Amniotic epithelial cell (primary cell): ENCODE measurements at regions not wholly inside any gene's neighbourhood (a gene's known extent, or its start where the extent isn't known, plus 50 kb on each side); places are given as distances from the start of the nearest gene placed in this dataset.

Source experiments
- DNase-seq: peaks from one replicate; pipeline ENCODE4 v3.0.0-alpha.2; 2010; ENCODE audit warnings: low read depth

DNA sequence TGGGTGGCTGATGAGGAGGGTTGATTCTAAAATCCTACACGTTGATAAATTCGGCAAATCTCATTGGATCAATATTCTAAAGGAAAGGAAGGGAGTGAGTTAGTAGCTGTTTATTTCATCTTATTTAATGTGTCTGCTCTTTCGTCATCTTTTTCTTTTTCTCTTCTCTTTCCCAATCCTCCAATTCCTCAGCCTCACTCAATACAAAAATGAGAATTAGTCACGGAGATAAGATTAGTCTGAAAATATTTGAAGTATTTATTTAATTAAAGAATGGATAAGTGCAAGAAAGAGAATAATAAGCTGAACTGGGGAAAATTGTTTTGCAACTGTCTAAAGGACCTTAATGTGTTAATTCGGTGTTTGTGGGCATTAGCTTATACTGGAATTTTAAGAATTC lies 1095.1 kb downstream of the DTWD2 start:
- peak; percentile 65 for DNase-seq

DNA sequence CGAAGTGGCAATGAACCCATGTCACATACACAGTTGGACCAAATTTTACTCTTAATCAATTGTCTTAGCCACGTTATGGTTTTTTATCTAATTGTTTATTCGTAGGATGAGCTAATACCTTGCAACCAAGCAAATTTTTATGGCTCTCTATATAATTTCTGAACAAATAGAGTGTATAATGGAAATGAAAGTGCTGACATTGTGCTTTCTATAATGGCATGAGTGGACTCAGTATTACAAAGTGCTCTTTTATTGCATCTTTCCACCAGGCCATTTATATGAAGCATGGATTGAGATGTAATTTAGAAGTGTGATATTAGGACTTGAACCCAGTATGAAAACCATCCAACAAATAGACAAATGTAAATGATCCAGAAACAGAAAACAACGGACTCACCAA lies 1096.0 kb downstream of the DTWD2 start:
- no peak for DNase-seq

GRCh38 chr5:117889596-117889995 lies 1098.8 kb downstream of the DTWD2 start:
- peak; percentile 78 for DNase-seq

DNA sequence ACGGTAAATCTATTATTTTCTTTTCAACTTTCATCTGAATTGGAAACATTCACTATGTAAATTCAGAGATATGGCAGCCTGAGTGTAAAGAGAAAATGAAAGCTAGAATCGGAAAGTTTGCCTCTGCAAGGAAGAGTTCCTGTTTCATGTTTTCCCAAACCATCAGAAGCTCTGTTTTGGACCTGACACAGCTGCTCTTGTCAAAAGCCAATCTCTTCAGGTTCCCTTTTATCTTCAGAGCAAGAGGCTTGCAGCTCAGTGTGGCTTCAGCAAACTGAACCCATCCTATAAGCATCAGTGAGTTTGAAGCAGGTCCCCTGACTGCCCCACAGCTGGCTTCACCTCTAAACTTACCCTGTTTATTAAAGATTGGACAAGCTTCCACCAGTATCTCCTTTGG lies 1099.7 kb downstream of the DTWD2 start:
- DNase-seq: no peak

DNA sequence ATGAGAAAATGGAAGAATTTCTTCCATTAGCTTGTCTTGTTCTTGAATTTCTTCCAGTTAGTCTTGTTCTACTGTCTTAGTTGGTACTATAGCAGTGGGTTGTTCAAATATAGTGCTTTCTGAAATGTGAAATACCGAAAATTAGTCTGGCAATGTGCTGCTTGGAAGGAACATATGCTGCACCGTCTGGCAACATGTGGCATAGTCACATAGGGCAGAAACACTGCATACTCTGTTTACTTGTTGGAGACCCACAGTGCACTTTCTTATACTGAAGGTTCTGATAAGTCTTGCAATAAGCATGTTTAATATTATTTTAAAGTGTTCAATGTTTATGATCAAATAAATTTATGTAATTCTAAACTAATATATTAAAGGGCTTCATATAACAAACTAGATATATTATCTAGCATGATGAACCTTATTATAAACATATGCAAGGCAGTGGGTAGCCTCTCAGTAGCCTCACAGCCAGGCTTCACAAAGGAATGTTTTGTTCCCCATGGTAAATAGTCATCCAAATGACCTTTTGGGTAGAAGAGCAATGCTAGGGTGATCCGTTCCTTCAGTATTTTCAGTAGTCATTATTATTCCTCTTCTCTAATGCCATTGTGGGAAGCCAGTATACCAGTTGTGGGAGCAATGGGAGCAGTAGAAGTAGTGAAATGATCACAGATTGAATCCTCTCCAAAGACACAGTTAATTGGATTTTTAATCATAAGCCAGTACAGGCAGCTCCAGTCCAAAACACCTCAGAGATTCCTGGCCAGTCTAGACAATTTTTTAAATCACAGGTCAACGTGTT lies 1106.7 kb downstream of the DTWD2 start:
- DNase-seq: no peak

GRCh38 chr5:117880932-117881331 lies 1107.4 kb downstream of the DTWD2 start:
- no peak for DNase-seq

DNA sequence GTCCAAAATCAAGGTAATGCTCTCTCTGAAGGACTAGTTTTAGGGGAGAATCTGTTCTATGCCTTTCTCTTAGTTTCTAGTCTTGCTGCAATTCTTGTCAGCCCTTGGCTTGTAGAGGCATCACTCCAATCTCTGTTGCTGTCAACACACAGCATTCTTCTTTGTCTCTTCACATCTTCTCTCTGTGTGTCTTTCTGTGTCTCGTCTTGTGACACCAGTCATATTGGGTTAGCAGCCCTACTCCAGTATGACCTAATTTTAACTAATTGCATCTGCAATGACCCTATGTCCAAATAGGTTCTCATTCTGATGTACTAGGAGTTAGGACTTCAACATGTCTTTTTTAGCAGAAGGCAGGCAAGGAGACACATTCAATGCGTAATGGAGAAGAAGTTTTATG lies 1110.6 kb downstream of the DTWD2 start:
- no peak for DNase-seq

- DNase-seq: no peak
Observed at GRCh38 chr5:117872798-117873368, 1115.5 kb downstream of the DTWD2 start.

DNA sequence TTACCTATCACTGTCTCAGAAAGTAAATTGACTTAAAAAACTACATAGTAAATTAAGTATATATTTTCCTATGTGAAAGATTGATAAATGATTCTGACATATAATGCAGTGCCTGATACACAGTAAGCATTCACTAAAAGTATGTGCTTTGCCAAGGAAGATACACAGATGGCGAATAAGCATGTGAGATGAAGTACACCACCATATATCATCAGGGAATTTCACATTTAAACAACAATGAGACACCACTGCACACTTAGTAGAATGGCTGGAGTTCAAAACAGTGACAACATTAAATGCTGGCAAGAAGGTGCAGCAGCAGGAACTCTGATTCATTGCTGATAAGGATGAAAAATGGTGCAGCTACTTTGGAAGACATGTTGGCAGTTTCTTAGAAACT lies 1118.8 kb downstream of the DTWD2 start:
- DNase-seq: peak; percentile 37

- no peak for DNase-seq
Observed at GRCh38 chr5:117863586-117864296, 1124.6 kb downstream of the DTWD2 start.

DNA sequence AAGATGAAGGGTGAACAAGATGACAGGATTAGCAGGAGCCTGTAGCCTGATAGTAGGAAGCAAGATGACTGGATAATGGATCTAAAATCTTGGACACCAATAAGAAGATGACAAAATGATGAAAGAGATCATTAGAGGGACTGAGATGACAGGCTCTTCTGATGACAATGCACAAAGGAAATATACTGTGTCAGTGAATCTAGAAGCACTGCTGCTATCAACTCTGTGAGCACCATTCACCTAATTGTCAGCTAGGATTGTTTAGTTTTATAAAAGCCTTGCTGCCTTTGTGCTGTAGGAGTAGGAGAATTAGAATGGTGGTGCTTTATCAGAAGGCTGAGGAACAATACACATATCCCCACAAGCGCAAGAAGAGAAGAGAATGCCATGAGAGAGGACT lies 1127.8 kb downstream of the DTWD2 start:
- DNase-seq: no peak

DNA sequence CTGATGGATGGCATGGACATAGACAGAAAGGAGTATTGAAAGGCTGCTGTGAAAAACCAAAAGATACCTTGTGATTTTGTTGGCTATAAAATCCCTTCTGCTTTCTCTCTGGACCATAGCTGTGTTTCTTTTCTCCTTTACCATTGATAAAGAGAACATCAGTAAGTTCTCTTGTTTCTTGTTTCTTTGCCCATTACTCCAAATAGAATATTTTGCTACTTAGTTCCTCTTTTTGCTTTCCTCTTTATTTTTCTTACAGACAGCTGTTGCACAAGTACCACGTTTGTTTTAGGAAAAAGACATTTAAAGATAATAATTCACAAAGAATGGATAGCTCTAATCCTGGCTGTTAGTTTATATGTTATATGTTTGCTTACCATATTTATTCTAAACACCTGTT lies 1129.2 kb downstream of the DTWD2 start:
- no peak for DNase-seq

DNA sequence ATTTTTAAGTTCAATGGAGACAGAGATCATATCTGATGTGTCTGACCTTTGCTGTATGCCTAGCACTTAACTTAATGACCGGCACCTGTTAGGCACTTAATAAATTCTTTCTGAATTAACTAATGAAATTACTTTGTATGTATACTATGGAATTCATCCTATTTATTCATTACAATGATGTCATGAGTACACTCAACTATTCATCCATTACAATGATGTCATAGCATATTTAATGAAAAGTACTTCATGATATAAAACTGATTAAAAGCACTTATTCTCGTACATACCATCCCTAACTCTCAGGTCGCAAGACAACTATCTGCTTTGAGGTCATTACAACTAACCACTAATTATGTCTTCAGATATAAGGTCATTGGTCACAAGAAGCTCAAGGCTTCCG lies 1131.6 kb downstream of the DTWD2 start:
- no peak for DNase-seq

- no peak for DNase-seq
Observed at GRCh38 chr5:117837786-117838185, 1150.6 kb downstream of the DTWD2 start.

- no peak for DNase-seq
Observed at GRCh38 chr5:117833691-117834090, 1154.7 kb downstream of the DTWD2 start.

GRCh38 chr5:117829646-117830045 lies 1158.7 kb downstream of the DTWD2 start:
- DNase-seq: no peak

- no peak for DNase-seq
Observed at GRCh38 chr5:117813850-117814249, 1174.5 kb downstream of the DTWD2 start.

DNA sequence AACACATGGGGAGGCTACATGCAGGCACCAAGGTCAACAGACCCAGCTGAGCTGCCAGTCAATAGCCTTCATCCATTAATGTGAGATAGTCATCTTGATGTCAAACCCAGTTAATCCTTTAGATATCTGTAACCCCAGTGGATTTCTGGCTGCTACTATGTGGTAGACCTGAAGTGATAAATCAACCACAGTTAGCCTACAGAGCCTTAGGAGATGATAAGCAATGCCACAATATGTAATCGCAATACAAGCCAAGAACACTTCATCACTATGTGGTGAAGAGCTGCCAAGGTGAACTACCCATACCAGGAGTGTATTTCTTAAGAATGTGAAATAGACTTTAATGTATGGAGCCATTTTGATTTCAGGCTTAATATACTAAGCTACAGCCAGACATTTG lies 1175.5 kb downstream of the DTWD2 start:
- peak; percentile 98 for DNase-seq

DNA sequence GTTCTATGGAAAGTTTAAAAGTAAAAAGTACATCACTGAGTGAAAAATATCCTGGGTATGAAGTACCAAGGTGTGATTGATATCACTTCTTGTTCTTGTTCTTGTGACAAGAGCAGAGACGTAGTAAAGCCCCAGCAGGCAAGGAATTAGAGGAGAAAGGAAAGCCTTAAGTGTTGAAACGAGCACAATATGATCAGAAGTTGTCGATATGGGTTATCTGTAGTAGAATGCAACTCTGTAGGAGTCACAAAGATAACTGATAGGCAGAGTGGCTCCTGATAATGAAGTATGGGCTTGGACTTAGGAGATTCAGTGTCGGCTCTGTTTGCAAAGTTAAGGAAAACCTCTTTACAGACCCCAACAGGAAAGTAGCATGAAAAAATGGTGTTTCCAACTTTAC lies 1179.1 kb downstream of the DTWD2 start:
- no peak for DNase-seq

DNA sequence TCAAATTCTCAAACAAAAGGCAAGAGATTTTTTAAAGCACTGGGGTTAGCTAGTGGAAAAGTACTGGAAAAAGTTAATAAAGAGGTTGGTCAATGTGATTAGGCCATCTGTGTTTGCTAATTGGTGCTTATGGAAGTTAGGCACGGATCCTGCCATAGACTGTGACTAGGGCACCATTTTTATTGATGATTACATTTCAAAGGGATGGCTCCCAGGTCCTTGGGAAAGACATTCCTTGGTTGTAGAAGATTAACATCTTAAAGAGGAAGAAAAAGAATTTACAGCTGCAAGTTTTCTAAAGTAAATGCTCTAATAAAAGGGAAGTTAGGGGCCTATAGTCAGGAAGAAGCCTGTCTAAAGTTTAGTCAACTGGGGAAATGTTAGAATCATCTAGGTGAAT lies 1183.3 kb downstream of the DTWD2 start:
- DNase-seq: no peak

DNA sequence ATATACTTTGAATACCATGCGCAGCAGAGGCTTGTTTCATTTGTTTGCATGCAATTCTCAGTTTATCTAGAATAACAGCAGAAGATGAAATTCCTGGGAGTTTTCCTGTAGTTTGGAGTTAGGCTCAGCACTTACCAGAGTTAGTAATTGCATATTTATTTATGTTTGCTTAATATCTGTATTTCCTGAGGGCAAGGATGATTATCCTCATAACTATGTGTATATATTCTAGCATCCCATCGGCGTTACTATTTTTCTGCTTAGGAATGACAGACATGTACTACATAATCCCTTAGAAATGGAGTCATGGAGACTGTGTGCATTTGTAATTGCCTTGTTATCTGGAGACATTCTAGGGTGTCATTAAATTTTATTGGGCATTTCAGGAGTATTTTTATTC lies 1184.8 kb downstream of the DTWD2 start:
- DNase-seq: peak; percentile 96

DNA sequence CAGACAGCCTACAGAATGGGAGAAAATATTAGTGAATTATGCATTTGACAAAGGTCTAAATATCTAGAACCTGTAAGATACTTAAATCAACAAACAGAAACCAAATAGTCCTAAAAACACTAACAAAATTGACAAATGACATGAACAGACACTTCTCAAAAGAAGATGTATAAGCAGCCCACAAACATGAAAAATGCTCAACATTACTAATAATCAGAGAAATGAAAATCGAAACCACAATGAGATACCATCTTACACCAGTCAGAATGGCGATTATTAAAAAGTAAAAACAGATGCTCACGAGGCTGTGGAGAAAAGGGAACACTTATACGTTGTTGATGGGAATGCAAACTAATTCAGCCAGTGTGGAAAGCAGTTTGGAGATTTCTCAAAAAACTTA lies 1186.8 kb downstream of the DTWD2 start:
- no peak for DNase-seq

GRCh38 chr5:117800261-117800660 lies 1188.1 kb downstream of the DTWD2 start:
- DNase-seq: peak; percentile 98
